22Rv1 (cell line): ENCODE measurements at regions not wholly inside any gene's neighbourhood (a gene's known extent, or its start where the extent isn't known, plus 50 kb on each side); places are given as distances from the start of the nearest gene placed in this dataset.

Experiments used
- CTCF ChIP-seq: fragments of 450-650 bp; IDR thresholded peaks from 2 replicates; pipeline ENCODE4 v1.5.1; 2017; ENCODE audit warnings: mild to moderate bottlenecking
- ZFX ChIP-seq: fragments of 450-650 bp; IDR thresholded peaks from 2 replicates; pipeline ENCODE4 v1.6.1; 2017; ENCODE audit warnings: antibody characterized with exemption, borderline replicate concordance

- TF ChIP-seq CTCF: no peak
- TF ChIP-seq ZFX: no peak
These were observed 2028.6 kb upstream of the CELF4 start for GRCh38 chr18:39594206-39594605.
